H1 (cell line): ENCODE measurements at regions not wholly inside any gene's neighbourhood (a gene's known extent, or its start where the extent isn't known, plus 50 kb on each side); places are given as distances from the start of the nearest gene placed in this dataset.

Experiments
- CTCF ChIA-PET: fragments of 300-600 bp; sonication (Branson Sonifier 250); formaldehyde crosslinking; loops from one replicate; lab custom pipeline; 2021; ENCODE audit not compliant: partially characterized antibody; lab: Charles Lee
- POLR2A ChIA-PET: fragments of 300-600 bp; sonication (Branson Sonifier 250); formaldehyde crosslinking; loops from one replicate; lab custom pipeline; 2021; ENCODE audit warnings: inconsistent platforms; ENCODE audit not compliant: partially characterized antibody; lab: Charles Lee
- DNase-seq, 2 experiments: peaks; one replicate each; pipeline versions ENCODE4 v3.0.0 to v3.0.0-alpha.2; 2010 to 2022; ENCODE audit warnings: low spot score in 2 of 2, low read depth in 1 of 2, mixed read lengths in 1 of 2
- FAIRE-seq: peaks from 2 replicates; lab custom pipeline; 2011; peaks lifted over from hg19 to GRCh38; lab: Jason Lieb, UNC
- H2AFZ ChIP-seq: 2 replicates; pipeline ENCODE4 v1.8.1; 2012; ENCODE audit warnings: low read length, inconsistent platforms
- H2AK5ac ChIP-seq: 2 replicates; pipeline ENCODE4 v1.6.1; 2013; ENCODE audit warnings: low read depth, low read length
- H2BK120ac ChIP-seq: replicated peaks from 2 replicates; pipeline ENCODE3; 2013; ENCODE audit warnings: low read depth, low read length, inconsistent platforms
- H2BK12ac ChIP-seq: 2 replicates; pipeline ENCODE4 v1.6.1; 2013; ENCODE audit warnings: low read depth, low read length
- H2BK15ac ChIP-seq: 2 replicates; pipeline ENCODE4 v1.6.1; 2013; ENCODE audit warnings: low read length
- H2BK20ac ChIP-seq: 2 replicates; pipeline ENCODE4 v1.6.1; 2013; ENCODE audit warnings: low read length
- H2BK5ac ChIP-seq: 2 replicates; pipeline ENCODE4 v1.6.1; 2013; ENCODE audit warnings: low read depth, low read length
- H3K14ac ChIP-seq: 2 replicates; pipeline ENCODE4 v1.6.1; 2013; ENCODE audit warnings: inconsistent platforms; ENCODE audit not compliant: insufficient read length
- H3K18ac ChIP-seq: 2 replicates; pipeline ENCODE4 v1.6.1; 2013; ENCODE audit warnings: low read length; ENCODE audit errors: extremely low read depth
- H3K23ac ChIP-seq: 2 replicates; pipeline ENCODE4 v1.6.1; 2013; ENCODE audit warnings: inconsistent platforms; ENCODE audit not compliant: insufficient read length
- H3K23me2 ChIP-seq: 2 replicates; pipeline ENCODE4 v1.6.1; 2013; ENCODE audit warnings: low read depth, low read length
- H3K27ac ChIP-seq: 2 replicates; pipeline ENCODE4 v1.6.1; 2011; ENCODE audit warnings: low read depth, low read length, inconsistent platforms
- H3K27me3 ChIP-seq, 4 experiments: replicated peaks in 1 of 4; 1 replicate in 1 of 4; 2 replicates in 3 of 4; pipeline versions ENCODE4 v1.6.1 to v1.8.1; 2011 to 2013; ENCODE audit warnings: low read length in 3 of 4, mild to moderate bottlenecking in 3 of 4, inconsistent platforms in 2 of 4, mixed read lengths in 2 of 4, moderate library complexity in 1 of 4; ENCODE audit not compliant: control insufficient read depth in 3 of 4, insufficient read depth in 3 of 4; ENCODE audit errors: extremely low read depth in 1 of 4
- H3K36me3 ChIP-seq, 4 experiments: 2 replicates each; pipeline versions ENCODE4 v1.6.1 to v1.8.1; 2011 to 2013; ENCODE audit warnings: mild to moderate bottlenecking in 4 of 4, low read length in 3 of 4, moderate library complexity in 2 of 4, control low read depth in 1 of 4, inconsistent platforms in 1 of 4; ENCODE audit not compliant: insufficient read depth in 4 of 4, control insufficient read depth in 2 of 4
- H3K4ac ChIP-seq: replicated peaks from 2 replicates; pipeline ENCODE3; 2013; ENCODE audit warnings: low read length, low read depth, mixed read lengths, inconsistent platforms; ENCODE audit not compliant: insufficient read length
- H3K4me1 ChIP-seq, 4 experiments: replicated peaks in 1 of 4; 1 replicate in 1 of 4; 2 replicates in 3 of 4; pipeline versions ENCODE4 v1.6.1 to v1.8.1; 2011 to 2013; ENCODE audit warnings: low read length in 3 of 4, inconsistent platforms in 2 of 4, mixed read lengths in 1 of 4; ENCODE audit not compliant: insufficient read depth in 4 of 4, control insufficient read depth in 3 of 4
- H3K4me2 ChIP-seq, 2 experiments: 2 replicates each; pipeline versions ENCODE4 v1.6.1 to v1.8.1; 2011 to 2013; ENCODE audit warnings: low read depth in 2 of 2, low read length in 2 of 2, control low read depth in 1 of 2, inconsistent platforms in 1 of 2, mild to moderate bottlenecking in 1 of 2; ENCODE audit not compliant: insufficient read depth in 1 of 2
- H3K4me3 ChIP-seq, 4 experiments: fragments of 200-600, 300-600 bp in 1 of 4; sonication (generic), shearing (Covaris generic), sonication (Bioruptor Twin) in 1 of 4; 2 replicates each; pipeline versions ENCODE4 v1.5.1 to v1.8.1; 2011 to 2016; ENCODE audit warnings: low read length in 4 of 4, low read depth in 3 of 4, control low read depth in 2 of 4, inconsistent platforms in 2 of 4, mild to moderate bottlenecking in 2 of 4, mixed read lengths in 1 of 4, moderate library complexity in 1 of 4; ENCODE audit not compliant: insufficient read depth in 2 of 4; ENCODE audit errors: extremely low read depth in 1 of 4
- H3K56ac ChIP-seq: replicated peaks from 2 replicates; pipeline ENCODE3; 2013; ENCODE audit warnings: low read depth, mild to moderate bottlenecking, mixed read lengths, low read length, inconsistent platforms; ENCODE audit not compliant: insufficient read length
- H3K79me1 ChIP-seq: 2 replicates; pipeline ENCODE4 v1.6.1; 2013; ENCODE audit warnings: low read depth, low read length, control low read depth
- H3K79me2 ChIP-seq, 2 experiments: 2 replicates each; pipeline versions ENCODE4 v1.6.1 to v1.8.1; 2012 to 2013; ENCODE audit warnings: low read length in 2 of 2, mild to moderate bottlenecking in 2 of 2, inconsistent platforms in 1 of 2; ENCODE audit not compliant: insufficient read depth in 2 of 2, control insufficient read depth in 1 of 2
- H3K9ac ChIP-seq, 4 experiments: replicated peaks in 1 of 4; 1 replicate in 1 of 4; 2 replicates in 3 of 4; pipeline versions ENCODE4 v1.6.1 to v1.8.1; 2011 to 2013; ENCODE audit warnings: low read depth in 3 of 4, low read length in 3 of 4, control low read depth in 2 of 4, mild to moderate bottlenecking in 2 of 4, moderate library complexity in 2 of 4, inconsistent platforms in 1 of 4; ENCODE audit errors: extremely low read depth in 1 of 4
- H3K9me3 ChIP-seq, 2 experiments: 2 replicates each; pipeline versions ENCODE4 v1.6.1 to v1.8.1; 2012 to 2013; ENCODE audit warnings: mild to moderate bottlenecking in 2 of 2, moderate library complexity in 2 of 2, control low read depth in 1 of 2, inconsistent platforms in 1 of 2, low read depth in 1 of 2, low read length in 1 of 2, mixed read lengths in 1 of 2; ENCODE audit not compliant: insufficient read depth in 2 of 2
- H4K20me1 ChIP-seq, 2 experiments: replicated peaks in 1 of 2; 2 replicates each; pipeline versions ENCODE3 to v1.8.1; 2011 to 2013; ENCODE audit warnings: inconsistent platforms in 2 of 2, low read length in 2 of 2, mild to moderate bottlenecking in 1 of 2; ENCODE audit not compliant: insufficient read depth in 2 of 2, control insufficient read depth in 1 of 2
- H4K5ac ChIP-seq: 2 replicates; pipeline ENCODE4 v1.6.1; 2013; ENCODE audit warnings: low read length, low read depth, mixed read lengths, inconsistent platforms; ENCODE audit not compliant: insufficient read length
- H4K8ac ChIP-seq: 2 replicates; pipeline ENCODE4 v1.8.0; 2013; ENCODE audit warnings: mild to moderate bottlenecking, moderate library complexity, low read length, inconsistent platforms; ENCODE audit not compliant: insufficient read depth; ENCODE audit errors: extremely low read depth
- H4K91ac ChIP-seq: replicated peaks from 2 replicates; pipeline ENCODE3; 2013; ENCODE audit warnings: low read length, mixed read lengths, inconsistent platforms; ENCODE audit not compliant: insufficient read length
- ASH2L ChIP-seq: fragments of 200-600, 300-600 bp; sonication (generic); IDR thresholded peaks from one replicate; pipeline ENCODE4 v1.7.1; 2017; ENCODE audit warnings: low read length
- CHD1 ChIP-seq: IDR thresholded peaks from 2 replicates; pipeline ENCODE4 v1.6.1; 2012; ENCODE audit warnings: low read depth, low read length, improper control_type of control experiment
- CHD2 ChIP-seq: IDR thresholded peaks from 2 replicates; pipeline ENCODE4 v1.6.1; 2012; ENCODE audit warnings: low read length, improper control_type of control experiment
- EZH2 ChIP-seq: fragments of 200-600 bp; sonication (generic); IDR thresholded peaks from 2 replicates; pipeline ENCODE4 v1.7.1; 2012; ENCODE audit warnings: low read depth, mild to moderate bottlenecking, moderate library complexity, low read length, inconsistent platforms; ENCODE audit not compliant: severe bottlenecking
- FOSL1 ChIP-seq: IDR thresholded peaks from 2 replicates; pipeline ENCODE4 v1.6.1; 2011; ENCODE audit warnings: mild to moderate bottlenecking, low read depth, low read length, moderate library complexity; ENCODE audit not compliant: insufficient read depth
- GTF2F1 ChIP-seq: IDR thresholded peaks from 2 replicates; pipeline ENCODE4 v1.6.1; 2012; ENCODE audit warnings: low read depth, low read length, improper control_type of control experiment, borderline replicate concordance
- JUND ChIP-seq: IDR thresholded peaks from 2 replicates; pipeline ENCODE4 v1.6.1; 2011; ENCODE audit warnings: mild to moderate bottlenecking, improper control_type of control experiment, low read length
- KDM4A ChIP-seq: IDR thresholded peaks from one replicate; pipeline ENCODE4 v1.7.1; 2012; ENCODE audit warnings: low read depth, mild to moderate bottlenecking, moderate library complexity, low read length, inconsistent platforms; ENCODE audit not compliant: severe bottlenecking
- NANOG ChIP-seq: IDR thresholded peaks from 2 replicates; pipeline ENCODE4 v1.6.1; 2011; ENCODE audit warnings: low read length, low read depth, mild to moderate bottlenecking, inconsistent platforms; ENCODE audit not compliant: insufficient read depth, poor library complexity, severe bottlenecking
- SIX5 ChIP-seq: IDR thresholded peaks from 2 replicates; pipeline ENCODE4 v1.6.1; 2011; ENCODE audit warnings: mild to moderate bottlenecking, low read depth, low read length
- SUZ12 ChIP-seq: fragments of 200-600 bp; sonication (generic); IDR thresholded peaks from 2 replicates; pipeline ENCODE4 v1.6.1; 2012; ENCODE audit warnings: mild to moderate bottlenecking, inconsistent platforms, low read length, moderate library complexity, mixed read lengths
- TAF7 ChIP-seq: optimal IDR thresholded peaks from 2 replicates; pipeline ENCODE3; 2011; ENCODE audit warnings: low read depth, mild to moderate bottlenecking, inconsistent platforms, low read length, moderate library complexity, borderline replicate concordance
- TEAD4 ChIP-seq: IDR thresholded peaks from 2 replicates; pipeline ENCODE4 v1.6.1; 2012; ENCODE audit warnings: low read depth, low read length, inconsistent platforms, mixed read lengths
- WGBS, 2 experiments: shearing (Covaris generic) in 1 of 2; methylation state at CpG; one replicate each; pipeline versions ENCODE4 v1.1.6 to v1.1.7; 2013 to 2015; ENCODE audit warnings: low lambda C conversion rate in 2 of 2, mixed read lengths in 2 of 2, inconsistent platforms in 1 of 2, low coverage in 1 of 2, missing lambda C conversion rate in 1 of 2; ENCODE audit not compliant: insufficient replicate concordance in 2 of 2, insufficient coverage in 1 of 2, insufficient read length in 1 of 2; ENCODE audit errors: extremely low coverage in 1 of 2, missing lambda C conversion rate in 1 of 2; 5-methylcytosine and 5-hydroxymethylcytosine counted together
- TF ChIP-seq, protein P1 (sequence below): IDR thresholded peaks from 2 replicates; pipeline ENCODE4 v1.6.1; 2012; ENCODE audit warnings: inconsistent platforms

DNA sequence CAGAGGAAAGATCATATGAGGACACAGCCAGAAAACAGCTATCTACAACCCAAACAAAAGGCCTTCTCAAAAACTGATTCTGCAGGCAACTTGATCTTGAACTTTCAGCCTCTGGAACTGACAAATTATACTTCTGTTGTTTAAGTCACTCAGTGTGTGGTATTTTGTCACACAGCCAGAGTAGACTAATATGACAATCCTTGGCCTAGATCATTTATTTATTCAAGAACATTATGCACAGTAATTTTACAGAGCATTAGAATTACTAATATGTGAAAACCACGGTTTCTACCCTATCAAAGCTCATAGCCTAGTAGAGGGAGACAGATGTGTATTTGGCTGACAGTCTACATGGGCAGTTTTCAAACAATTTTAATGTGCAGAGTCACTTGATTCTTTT, 167.8 kb upstream of the PCDH18 start:
- Histone ChIP-seq H2BK15ac (no peak overlapping the region), H3K4me1 (no peaks in the 10 kb centered on the region; a peak in 2 of 7 replicates), H3K18ac (no peak overlapping the region), H3K14ac (no peak overlapping the region), H3K79me2 (no peaks in the 10 kb centered on the region), H3K4me3 (no peak overlapping the region), H2BK120ac (no peak overlapping the region), H3K36me3 (no peaks in the 10 kb centered on the region), H4K20me1 (no peaks in the 10 kb centered on the region), H2AK5ac (no peak overlapping the region), H2BK20ac (no peak overlapping the region), H3K23ac (no peak overlapping the region), H3K23me2 (no peaks in the 10 kb centered on the region; the same call in 1 of the 2 replicates), H2BK12ac (no peak overlapping the region), H3K9me3 (no peaks in the 10 kb centered on the region; a peak in 1 of 4 replicates), H3K79me1 (no peaks in the 10 kb centered on the region), H4K5ac (no peak overlapping the region), H4K91ac (no peak overlapping the region), H3K4ac (no peak overlapping the region), H2AFZ (no peak overlapping the region), H3K4me2 (no peak overlapping the region), H4K8ac (no peak overlapping the region), H2BK5ac (no peak overlapping the region), H3K27ac (no peak overlapping the region), H3K56ac (no peak overlapping the region), H3K27me3 (no peaks in the 10 kb centered on the region), H3K9ac (no peak overlapping the region)
- ChIA-PET CTCF (interaction anchor here (0.6 kb wide), 1 partner anchor 359 kb away, joined by 5 read pairs; no protein-coding TSS in a partner anchor), POLR2A (no interaction called here)
- DNase-seq (no peak), FAIRE-seq (no peak)
- 94% methylated on average over 1 of the region's 1 CpG; no CpG with 5 or more reads in 1 of the 2 experiments for WGBS, 2 experiments
- TF ChIP-seq EZH2 (no peak), SUZ12 (no peak), CHD2 (no peak), CHD1 (no peak), TAF7 (no peak), NANOG (no peak), ASH2L (no peak), TEAD4 (no peak), GTF2F1 (no peak), KDM4A (no peak), JUND (no peak), FOSL1 (no peak), SIX5 (no peak)
- TF ChIP-seq, protein P1, sequence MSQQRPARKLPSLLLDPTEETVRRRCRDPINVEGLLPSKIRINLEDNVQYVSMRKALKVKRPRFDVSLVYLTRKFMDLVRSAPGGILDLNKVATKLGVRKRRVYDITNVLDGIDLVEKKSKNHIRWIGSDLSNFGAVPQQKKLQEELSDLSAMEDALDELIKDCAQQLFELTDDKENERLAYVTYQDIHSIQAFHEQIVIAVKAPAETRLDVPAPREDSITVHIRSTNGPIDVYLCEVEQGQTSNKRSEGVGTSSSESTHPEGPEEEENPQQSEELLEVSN = no peak
